GM21423 (cell line): ENCODE measurements at regions not wholly inside any gene's neighbourhood (a gene's known extent, or its start where the extent isn't known, plus 50 kb on each side); places are given as distances from the start of the nearest gene placed in this dataset.
"Not testable (repeated sequence)": the region's sequence is repeated elsewhere in the genome, so short reads cannot be mapped to it uniquely, and the experiment has no call there.

ENCODE experiments used
- ATAC-seq: cut with Tn5 transposase; IDR thresholded peaks from one replicate; pipeline ENCODE4 v1.9.1; 2021; ENCODE audit warnings: mild to moderate bottlenecking, moderate library complexity; ENCODE audit not compliant: unreplicated experiment

GRCh38 chr1:165147799-165148198, 208.7 kb downstream of the LMX1A start:
- ATAC-seq = no peak

GRCh38 chr1:165144757-165145397, 211.6 kb downstream of the LMX1A start:
- peak; percentile 73 for ATAC-seq

GRCh38 chr1:165143437-165144065, 213.0 kb downstream of the LMX1A start:
- no peak for ATAC-seq

GRCh38 chr1:165138960-165139359, 217.6 kb downstream of the LMX1A start:
- ATAC-seq = no peak

- ATAC-seq = no peak
These were observed 218.8 kb downstream of the LMX1A start for GRCh38 chr1:165137551-165138316.

GRCh38 chr1:165134431-165134830, 222.1 kb downstream of the LMX1A start:
- no peak for ATAC-seq

- ATAC-seq = no peak
These were observed 226.8 kb downstream of the LMX1A start for GRCh38 chr1:165129568-165130164.

GRCh38 chr1:165124772-165125171, 231.7 kb downstream of the LMX1A start:
- ATAC-seq = no peak

GRCh38 chr1:165119086-165119485, 237.4 kb downstream of the LMX1A start:
- no peak for ATAC-seq

GRCh38 chr1:165117482-165117881, 239.0 kb downstream of the LMX1A start:
- ATAC-seq = no peak

- ATAC-seq = no peak
These were observed 239.8 kb downstream of the LMX1A start for GRCh38 chr1:165116732-165117131.

- ATAC-seq = no peak
These were observed 240.3 kb downstream of the LMX1A start for GRCh38 chr1:165116171-165116570.

GRCh38 chr1:165114889-165115285, 241.6 kb downstream of the LMX1A start:
- ATAC-seq = no peak

- no peak for ATAC-seq
These were observed 242.3 kb downstream of the LMX1A start for GRCh38 chr1:165114022-165114888.

- no peak for ATAC-seq
These were observed 244.3 kb downstream of the LMX1A start for GRCh38 chr1:165112260-165112659.

- ATAC-seq = no peak
These were observed 247.5 kb downstream of the LMX1A start for GRCh38 chr1:165109013-165109412.

GRCh38 chr1:165092542-165093162, 263.9 kb downstream of the LMX1A start:
- not testable (repeated sequence) for ATAC-seq

- ATAC-seq = no peak
These were observed 276.1 kb downstream of the LMX1A start for GRCh38 chr1:165080253-165080896.

- ATAC-seq = no peak
These were observed 278.1 kb downstream of the LMX1A start for GRCh38 chr1:165078391-165078790.
